ENCODE measurements at regions not wholly inside any gene's neighbourhood (a gene's known extent, or its start where the extent isn't known, plus 50 kb on each side); places are given as distances from the start of the nearest gene placed in this dataset.
"Not testable (repeated sequence)": the region's sequence is repeated elsewhere in the genome, so short reads cannot be mapped to it uniquely, and the experiment has no call there.

GRCh38 chr2:184322615-184323014, 275.7 kb upstream of the ZNF804A start:
- DNase-seq (ENCODE audit: low read depth, low spot score), result no peak
- in situ Hi-C loops (cut with HindIII; ENCODE audit: low pct_unique_long_range_greater_than_20kb, low sequenced_read_pairs), result no loop called here

GRCh38 chr2:184326066-184326465, 272.3 kb upstream of the ZNF804A start:
- peak; percentile 29 for DNase-seq (ENCODE audit: low read depth, low spot score)
- in situ Hi-C loops (cut with HindIII; ENCODE audit: low pct_unique_long_range_greater_than_20kb, low sequenced_read_pairs), result no loop called here

GRCh38 chr2:184327805-184328204, 270.5 kb upstream of the ZNF804A start:
- in situ Hi-C loops (cut with HindIII; ENCODE audit: low pct_unique_long_range_greater_than_20kb, low sequenced_read_pairs); DNase-seq (ENCODE audit: low read depth, low spot score): not testable (repeated sequence)

GRCh38 chr2:184330561-184330960, 267.8 kb upstream of the ZNF804A start:
- DNase-seq (ENCODE audit: low read depth, low spot score); in situ Hi-C loops (cut with HindIII; ENCODE audit: low pct_unique_long_range_greater_than_20kb, low sequenced_read_pairs): not testable (repeated sequence)

GRCh38 chr2:184336688-184337087, 261.6 kb upstream of the ZNF804A start:
- in situ Hi-C loops (cut with HindIII; ENCODE audit: low pct_unique_long_range_greater_than_20kb, low sequenced_read_pairs), result no loop called here
- no peak for DNase-seq (ENCODE audit: low read depth, low spot score)

GRCh38 chr2:184338771-184339170, 259.6 kb upstream of the ZNF804A start:
- in situ Hi-C loops (cut with HindIII; ENCODE audit: low pct_unique_long_range_greater_than_20kb, low sequenced_read_pairs), result no loop called here
- no peak for DNase-seq (ENCODE audit: low read depth, low spot score)

- in situ Hi-C loops (cut with HindIII; ENCODE audit: low pct_unique_long_range_greater_than_20kb, low sequenced_read_pairs), result no loop called here
- DNase-seq (ENCODE audit: low read depth, low spot score), result no peak
These were observed 258.4 kb upstream of the ZNF804A start for GRCh38 chr2:184339966-184340365.

GRCh38 chr2:184346338-184346862, 251.9 kb upstream of the ZNF804A start:
- no peak for DNase-seq (ENCODE audit: low read depth, low spot score)
- in situ Hi-C loops (cut with HindIII; ENCODE audit: low pct_unique_long_range_greater_than_20kb, low sequenced_read_pairs), result no loop called here

- in situ Hi-C loops (cut with HindIII; ENCODE audit: low pct_unique_long_range_greater_than_20kb, low sequenced_read_pairs), result no loop called here
- DNase-seq (ENCODE audit: low read depth, low spot score), result no peak
These were observed 247.2 kb upstream of the ZNF804A start for GRCh38 chr2:184351126-184351525.

GRCh38 chr2:184357033-184357432, 241.3 kb upstream of the ZNF804A start:
- DNase-seq (ENCODE audit: low read depth, low spot score), result no peak
- in situ Hi-C loops (cut with HindIII; ENCODE audit: low pct_unique_long_range_greater_than_20kb, low sequenced_read_pairs), result no loop called here

- DNase-seq (ENCODE audit: low read depth, low spot score), result no peak
- in situ Hi-C loops (cut with HindIII; ENCODE audit: low pct_unique_long_range_greater_than_20kb, low sequenced_read_pairs), result no loop called here
These were observed 238.9 kb upstream of the ZNF804A start for GRCh38 chr2:184359379-184359778.

- in situ Hi-C loops (cut with HindIII; ENCODE audit: low pct_unique_long_range_greater_than_20kb, low sequenced_read_pairs), result no loop called here
- peak; percentile 2 for DNase-seq (ENCODE audit: low read depth, low spot score)
These were observed 235.1 kb upstream of the ZNF804A start for GRCh38 chr2:184363213-184363612.

- in situ Hi-C loops (cut with HindIII; ENCODE audit: low pct_unique_long_range_greater_than_20kb, low sequenced_read_pairs), result no loop called here
- DNase-seq (ENCODE audit: low read depth, low spot score), result no peak
These were observed 231.1 kb upstream of the ZNF804A start for GRCh38 chr2:184367211-184367610.

GRCh38 chr2:184369307-184369706, 229.0 kb upstream of the ZNF804A start:
- DNase-seq (ENCODE audit: low read depth, low spot score), result no peak
- in situ Hi-C loops (cut with HindIII; ENCODE audit: low pct_unique_long_range_greater_than_20kb, low sequenced_read_pairs), result no loop called here

GRCh38 chr2:184370954-184371353, 227.4 kb upstream of the ZNF804A start:
- no peak for DNase-seq (ENCODE audit: low read depth, low spot score)
- in situ Hi-C loops (cut with HindIII; ENCODE audit: low pct_unique_long_range_greater_than_20kb, low sequenced_read_pairs), result no loop called here

- DNase-seq (ENCODE audit: low read depth, low spot score), result no peak
- in situ Hi-C loops (cut with HindIII; ENCODE audit: low pct_unique_long_range_greater_than_20kb, low sequenced_read_pairs), result no loop called here
These were observed 226.7 kb upstream of the ZNF804A start for GRCh38 chr2:184371641-184372040.

GRCh38 chr2:184372484-184372883, 225.8 kb upstream of the ZNF804A start:
- DNase-seq (ENCODE audit: low read depth, low spot score), result no peak
- in situ Hi-C loops (cut with HindIII; ENCODE audit: low pct_unique_long_range_greater_than_20kb, low sequenced_read_pairs), result no loop called here

GRCh38 chr2:184394642-184395041, 203.7 kb upstream of the ZNF804A start:
- DNase-seq (ENCODE audit: low read depth, low spot score), result no peak
- in situ Hi-C loops (cut with HindIII; ENCODE audit: low pct_unique_long_range_greater_than_20kb, low sequenced_read_pairs), result no loop called here

GRCh38 chr2:184402381-184402780, 195.9 kb upstream of the ZNF804A start:
- DNase-seq (ENCODE audit: low read depth, low spot score), result no peak
- in situ Hi-C loops (cut with HindIII; ENCODE audit: low pct_unique_long_range_greater_than_20kb, low sequenced_read_pairs), result no loop called here

- DNase-seq (ENCODE audit: low read depth, low spot score); in situ Hi-C loops (cut with HindIII; ENCODE audit: low pct_unique_long_range_greater_than_20kb, low sequenced_read_pairs): not testable (repeated sequence)
These were observed 191.2 kb upstream of the ZNF804A start for GRCh38 chr2:184407041-184407630.

Data from SK-MEL-5 (cell line).